ENCODE measurements at regions not wholly inside any gene's neighbourhood (a gene's known extent, or its start where the extent isn't known, plus 50 kb on each side); places are given as distances from the start of the nearest gene placed in this dataset.

DNA sequence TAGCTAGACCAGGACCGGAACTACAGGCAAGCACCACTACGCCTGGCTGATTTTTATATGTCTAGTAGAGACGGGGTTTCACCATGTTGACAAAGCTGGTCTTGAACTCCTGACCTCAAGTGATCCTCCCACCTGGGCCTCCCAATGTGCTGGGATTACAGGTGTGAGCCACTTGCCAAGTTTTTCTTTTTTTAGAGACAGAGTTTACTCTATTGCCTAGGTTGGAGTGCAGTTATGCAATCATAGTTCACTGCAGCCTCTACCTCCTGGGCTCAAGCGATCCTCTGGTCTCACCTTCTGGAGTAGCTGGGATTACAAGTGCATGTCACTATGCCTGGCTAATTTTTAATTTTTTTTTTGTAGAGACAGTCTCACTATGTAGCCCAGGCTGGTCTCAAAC is 201.5 kb upstream of the TBX3 start:
- TF ChIP-seq, protein P1, sequence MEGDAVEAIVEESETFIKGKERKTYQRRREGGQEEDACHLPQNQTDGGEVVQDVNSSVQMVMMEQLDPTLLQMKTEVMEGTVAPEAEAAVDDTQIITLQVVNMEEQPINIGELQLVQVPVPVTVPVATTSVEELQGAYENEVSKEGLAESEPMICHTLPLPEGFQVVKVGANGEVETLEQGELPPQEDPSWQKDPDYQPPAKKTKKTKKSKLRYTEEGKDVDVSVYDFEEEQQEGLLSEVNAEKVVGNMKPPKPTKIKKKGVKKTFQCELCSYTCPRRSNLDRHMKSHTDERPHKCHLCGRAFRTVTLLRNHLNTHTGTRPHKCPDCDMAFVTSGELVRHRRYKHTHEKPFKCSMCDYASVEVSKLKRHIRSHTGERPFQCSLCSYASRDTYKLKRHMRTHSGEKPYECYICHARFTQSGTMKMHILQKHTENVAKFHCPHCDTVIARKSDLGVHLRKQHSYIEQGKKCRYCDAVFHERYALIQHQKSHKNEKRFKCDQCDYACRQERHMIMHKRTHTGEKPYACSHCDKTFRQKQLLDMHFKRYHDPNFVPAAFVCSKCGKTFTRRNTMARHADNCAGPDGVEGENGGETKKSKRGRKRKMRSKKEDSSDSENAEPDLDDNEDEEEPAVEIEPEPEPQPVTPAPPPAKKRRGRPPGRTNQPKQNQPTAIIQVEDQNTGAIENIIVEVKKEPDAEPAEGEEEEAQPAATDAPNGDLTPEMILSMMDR (conservative IDR thresholded peaks at IDR 0.05; ENCODE audit: low read depth, low read length) = no peak
- TF ChIP-seq EZH2 (IDR thresholded peaks at IDR 0.05; ENCODE audit: low read length, unreplicated experiment) (no peak), EZH2phosphoT487 (IDR thresholded peaks at IDR 0.05; ENCODE audit: borderline replicate concordance, low read length) (no peak)
